WI38 (cell line): ENCODE measurements at regions not wholly inside any gene's neighbourhood (a gene's known extent, or its start where the extent isn't known, plus 50 kb on each side); places are given as distances from the start of the nearest gene placed in this dataset.

Experiments
- H3K4me3 ChIP-seq: 2 replicates; pipeline ENCODE4 v1.5.1; 2011; ENCODE audit warnings: low read depth, mild to moderate bottlenecking, control low read depth, low read length
- CTCF ChIP-seq: IDR thresholded peaks from 2 replicates; pipeline ENCODE4 v1.5.1; 2012; ENCODE audit warnings: low read depth, mild to moderate bottlenecking, control low read depth, low read length

DNA sequence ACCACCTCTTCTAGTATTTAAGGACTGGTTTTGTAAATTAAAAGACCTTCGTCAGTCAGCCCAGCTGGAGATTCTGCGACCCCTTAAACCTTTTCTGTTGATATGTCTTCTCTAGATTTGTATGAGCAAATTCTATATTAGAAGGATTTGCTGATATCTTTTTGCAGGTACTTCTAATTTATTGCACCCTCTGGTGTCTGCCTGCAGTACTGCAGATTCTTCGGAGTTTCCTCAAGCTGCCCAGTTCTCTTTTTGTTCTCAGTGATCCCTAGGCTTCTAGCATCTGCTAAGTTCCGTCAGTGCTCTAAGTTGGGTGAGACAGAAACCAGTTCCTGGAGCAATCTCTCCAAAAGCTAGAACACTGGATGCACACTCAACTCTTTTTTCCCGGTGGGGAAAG, 545.2 kb downstream of the C4orf33 start:
- TF ChIP-seq CTCF: peak; percentile 61
- H3K4me3 ChIP-seq: no peak overlapping the region

GRCh38 chr4:129645461-129645860, 549.5 kb downstream of the C4orf33 start:
- TF ChIP-seq CTCF: no peak

GRCh38 chr4:129668092-129668491, 572.1 kb downstream of the C4orf33 start:
- no peak overlapping the region for H3K4me3 ChIP-seq
- TF ChIP-seq CTCF: no peak

More at GRCh38 chr4:129645461-129645860, 549.5 kb downstream of the C4orf33 start:
- H3K4me3 ChIP-seq: no peak overlapping the region

- H3K4me3 ChIP-seq: no peak overlapping the region
- no peak for TF ChIP-seq CTCF
These were observed 577.0 kb downstream of the C4orf33 start for GRCh38 chr4:129672941-129673340.

DNA sequence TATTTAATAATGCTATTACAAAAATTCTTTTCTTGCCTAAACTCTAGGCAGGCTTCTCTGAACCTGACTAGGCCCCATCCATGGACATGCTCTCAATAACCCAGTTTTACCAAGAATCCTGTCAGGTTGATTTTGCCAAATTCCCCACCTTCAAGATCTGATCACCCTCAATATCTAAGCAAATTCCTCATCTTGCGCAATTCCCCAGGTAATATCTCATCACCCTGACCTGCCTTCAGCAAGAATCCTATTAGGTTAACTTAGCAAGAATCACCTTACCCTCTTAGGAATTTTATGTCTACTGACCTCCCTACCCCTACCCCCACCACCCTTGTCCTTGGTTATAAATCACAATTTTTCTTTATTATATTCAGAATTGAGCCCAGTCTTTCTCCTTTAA, 579.1 kb downstream of the C4orf33 start:
- TF ChIP-seq CTCF: no peak
- no peak overlapping the region for H3K4me3 ChIP-seq

DNA sequence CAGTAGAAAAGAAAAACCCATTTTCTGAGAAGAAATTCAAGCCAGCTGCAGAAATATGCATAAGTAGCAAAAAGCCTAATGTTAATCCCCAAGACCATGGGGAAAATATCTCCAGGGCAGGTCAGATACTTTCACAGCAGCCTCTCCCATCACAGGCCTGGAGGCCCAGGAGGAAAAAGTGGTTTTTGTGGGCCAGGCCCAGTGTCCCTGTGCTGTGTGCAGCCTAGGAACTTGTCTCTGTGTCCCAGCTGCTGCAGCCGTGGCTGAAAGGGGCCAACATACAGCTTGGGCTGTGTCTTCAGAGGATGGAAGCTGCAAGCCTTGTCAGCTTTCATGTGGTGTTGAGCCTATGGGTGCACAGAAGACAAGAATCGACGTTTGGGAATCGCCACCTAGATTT, 581.0 kb downstream of the C4orf33 start:
- TF ChIP-seq CTCF: no peak
- no peak overlapping the region for H3K4me3 ChIP-seq

DNA sequence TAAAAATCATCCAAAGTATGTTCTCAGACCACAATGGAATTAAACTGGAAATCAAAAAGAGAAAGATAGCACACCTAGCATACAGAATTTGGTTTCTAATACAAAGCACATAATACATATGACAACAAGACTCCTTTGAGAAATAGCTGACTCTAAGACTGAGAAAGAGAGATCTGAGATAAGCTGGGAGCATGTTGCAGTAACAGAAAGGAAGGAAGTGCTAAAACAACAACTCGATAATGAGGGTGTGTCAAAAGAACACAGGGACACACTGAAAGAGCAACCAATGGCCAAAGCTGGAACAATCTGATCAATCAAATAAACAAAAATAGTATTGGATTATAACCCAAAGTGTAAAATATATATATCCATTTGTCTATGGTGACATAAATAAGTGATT, 586.6 kb downstream of the C4orf33 start:
- TF ChIP-seq CTCF: no peak
- no peak overlapping the region for H3K4me3 ChIP-seq
